Esophagus (tissue), 2 donors: ENCODE measurements at regions not wholly inside any gene's neighbourhood (a gene's known extent, or its start where the extent isn't known, plus 50 kb on each side); places are given as distances from the start of the nearest gene placed in this dataset.
A peak's percentile ranks its signal among the peaks of the same experiment; 100 is the strongest.

Source experiments
- H3K27ac ChIP-seq, 2 donors: one replicate each; pipeline ENCODE4 v1.5.1; 2013; ENCODE audit warnings: low read depth in 2 of 2, mild to moderate bottlenecking in 2 of 2, inconsistent platforms in 1 of 2, low read length in 1 of 2, moderate library complexity in 1 of 2
- H3K27me3 ChIP-seq, 2 donors: one replicate each; pipeline ENCODE4 v1.6.1; 2013; ENCODE audit warnings: low read length in 2 of 2, control low read depth in 1 of 2, mild to moderate bottlenecking in 1 of 2; ENCODE audit not compliant: insufficient read depth in 2 of 2, control insufficient read depth in 1 of 2
- H3K36me3 ChIP-seq, 2 donors: one replicate each; pipeline ENCODE4 v1.6.1; 2013; ENCODE audit warnings: low read length in 1 of 2; ENCODE audit not compliant: control insufficient read depth in 2 of 2, insufficient read depth in 2 of 2
- H3K4me1 ChIP-seq, 2 donors: one replicate each; pipeline ENCODE4 v1.6.1; 2013; ENCODE audit warnings: low read length in 1 of 2; ENCODE audit not compliant: control insufficient read depth in 2 of 2, insufficient read depth in 2 of 2
- H3K4me3 ChIP-seq, 2 donors: one replicate each; pipeline ENCODE4 v1.5.1; 2013; ENCODE audit warnings: low read length in 2 of 2, mild to moderate bottlenecking in 2 of 2, low read depth in 1 of 2, moderate library complexity in 1 of 2
- H3K9me3 ChIP-seq, 2 donors: one replicate each; pipeline ENCODE4 v1.6.1; 2013; ENCODE audit warnings: mild to moderate bottlenecking in 2 of 2, low read depth in 1 of 2, low read length in 1 of 2, moderate library complexity in 1 of 2; ENCODE audit not compliant: control insufficient read depth in 2 of 2, insufficient read depth in 1 of 2
- whole genome bisulfite sequencing, 2 donors: extraction: QIAGEN DNeasy Blood & Tissue Kit; methylation state at CpG; one replicate each; pipeline ENCODE4 v1.1.7; 2013; 5-methylcytosine and 5-hydroxymethylcytosine counted together
- donor health status: healthy with polysubstance abuse.
- donor health status: Bipolar disorder and iron deficiency.

DNA sequence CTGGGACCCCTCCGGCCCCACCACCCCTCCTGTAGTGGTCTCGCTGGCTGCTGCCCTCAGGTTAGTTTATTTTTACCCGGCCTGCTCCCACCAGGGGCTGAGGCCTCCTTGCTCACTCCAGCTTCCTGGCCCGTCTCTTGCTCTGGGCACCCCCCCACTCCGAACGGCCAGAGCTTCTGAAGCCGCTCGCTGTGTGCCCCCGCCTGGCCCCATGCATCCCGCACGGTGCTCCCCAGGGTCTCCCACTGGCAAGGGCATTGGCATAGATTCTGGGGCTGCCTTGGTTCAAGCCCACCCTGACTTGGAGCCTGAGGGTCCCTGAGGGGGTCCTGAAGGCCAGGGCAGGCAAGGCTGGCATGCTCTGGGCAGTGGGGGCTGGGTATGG, 186.4 kb downstream of the SEC14L1 start:
- 88 to 89% methylated on average over 11 of the region's 11 CpGs for WGBS, 2 donors
- Histone ChIP-seq H3K9me3 (no peaks in the 10 kb centered on the region), H3K27me3 (no peaks in the 10 kb centered on the region), H3K27ac (peak overlapping the region in 1 of 2 donors; percentile 25), H3K4me1 (peaks cover 9 to 36% of the 10 kb centered on the region in 2 donors), H3K36me3 (peaks cover 0 to 2% of the 10 kb centered on the region in 2 donors), H3K4me3 (no peak overlapping the region)

DNA sequence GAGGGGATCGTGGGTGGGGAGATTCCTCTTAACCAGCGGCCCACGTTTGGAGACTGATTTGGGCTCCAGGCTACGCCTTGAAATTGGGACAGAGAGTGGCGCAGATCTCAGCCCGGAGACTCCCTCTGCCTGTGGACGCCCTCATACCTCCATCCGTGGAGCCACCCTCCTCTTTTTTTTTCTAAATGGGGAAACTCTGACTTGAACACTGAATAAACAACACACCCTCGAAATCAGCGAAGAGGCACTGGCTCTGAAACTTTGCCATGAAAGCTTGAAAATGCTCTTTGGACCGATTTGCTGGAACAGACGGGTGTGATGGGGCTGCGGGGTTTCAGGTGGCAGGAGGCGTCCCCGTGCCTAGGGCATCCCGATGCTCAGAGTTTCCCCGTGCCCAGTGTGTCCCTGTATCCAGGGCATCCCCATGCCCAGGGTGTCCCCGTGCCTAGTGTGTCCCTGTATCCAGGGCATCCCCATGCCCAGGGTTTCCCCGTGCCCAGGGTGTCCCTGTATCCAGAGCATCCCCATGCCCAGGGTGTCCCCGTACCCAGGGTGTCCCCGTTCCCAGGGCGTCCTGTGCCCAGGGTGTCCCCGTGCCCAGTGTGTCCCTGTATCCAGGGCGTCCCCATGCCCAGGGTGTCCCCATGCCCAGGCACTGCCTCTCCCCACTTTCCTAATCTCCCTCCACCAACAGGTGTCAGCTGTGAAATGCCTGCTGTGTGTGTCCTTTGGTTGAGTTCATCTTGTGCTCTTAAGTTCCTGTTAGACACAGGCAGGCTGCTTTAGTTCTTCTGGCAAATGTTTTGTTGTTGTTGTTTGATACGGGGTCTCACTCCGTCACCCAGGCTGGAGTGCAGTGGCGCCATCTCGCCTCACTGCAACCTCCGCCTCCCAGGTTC, 187.0 kb downstream of the SEC14L1 start:
- 69 to 78% methylated on average over 29 of the region's 29 CpGs for WGBS, 2 donors
- peak overlapping the region in 1 of 2 donors; percentile 19 for H3K27ac ChIP-seq
- H3K9me3 ChIP-seq, result no peaks in the 10 kb centered on the region
- H3K27me3 ChIP-seq, result no peaks in the 10 kb centered on the region
- peaks cover 0 to 2% of the 10 kb centered on the region in 2 donors for H3K36me3 ChIP-seq
- H3K4me1 ChIP-seq, result peaks cover 9 to 31% of the 10 kb centered on the region in 2 donors
- no peak overlapping the region for H3K4me3 ChIP-seq

DNA sequence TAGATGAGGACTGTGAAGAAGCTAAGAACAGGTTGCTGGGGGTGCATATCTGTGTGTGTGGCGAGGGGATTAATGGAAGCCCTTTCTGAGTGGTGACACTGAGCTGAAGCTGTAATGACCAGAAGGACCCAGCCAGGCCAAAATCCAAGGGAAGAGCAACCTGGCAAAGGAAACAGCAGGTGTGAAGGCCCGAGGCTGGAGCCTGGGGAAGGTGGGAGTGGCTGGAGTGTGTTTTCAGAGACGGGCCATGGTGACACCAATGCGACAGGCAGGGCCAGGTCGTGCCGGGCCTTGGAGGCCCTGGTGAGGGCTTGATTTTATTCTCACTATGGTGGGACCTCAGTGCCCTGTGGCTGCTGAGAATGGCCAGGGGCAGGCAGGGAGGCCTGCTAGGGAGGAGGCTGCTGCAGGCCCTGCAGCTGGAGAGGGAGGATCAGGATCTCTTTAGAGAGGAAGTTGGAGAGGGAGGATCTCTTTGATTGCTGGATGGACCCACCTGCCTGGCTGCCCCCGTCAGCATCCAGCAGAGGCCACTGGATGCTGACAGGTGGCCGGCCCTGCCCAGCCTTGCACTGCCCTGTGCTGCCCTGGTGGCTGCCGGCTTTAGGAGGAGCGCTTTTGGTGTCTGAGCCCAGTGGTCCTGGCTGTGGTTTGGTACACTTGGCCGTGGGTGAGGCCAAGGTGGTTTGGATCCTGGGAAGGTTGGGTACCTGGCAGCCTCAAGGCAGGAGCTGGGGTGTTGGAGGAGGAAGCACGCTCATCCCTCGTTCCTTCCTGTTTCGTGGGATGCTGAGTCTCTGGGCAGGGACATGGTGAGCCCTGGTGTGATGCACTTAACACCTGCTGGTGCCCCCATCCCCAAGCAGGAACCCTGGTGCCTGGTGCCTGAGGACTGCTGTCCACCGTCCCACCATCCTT, 188.3 kb downstream of the SEC14L1 start:
- H3K9me3 ChIP-seq, result no peaks in the 10 kb centered on the region
- peaks cover 0 to 2% of the 10 kb centered on the region in 2 donors for H3K36me3 ChIP-seq
- peaks cover 2 to 20% of the 10 kb centered on the region in 2 donors for H3K4me1 ChIP-seq
- no peak overlapping the region for H3K27ac ChIP-seq
- no peak overlapping the region for H3K4me3 ChIP-seq
- H3K27me3 ChIP-seq, result no peaks in the 10 kb centered on the region
- 69 to 76% methylated on average over 15 of the region's 15 CpGs for WGBS, 2 donors

DNA sequence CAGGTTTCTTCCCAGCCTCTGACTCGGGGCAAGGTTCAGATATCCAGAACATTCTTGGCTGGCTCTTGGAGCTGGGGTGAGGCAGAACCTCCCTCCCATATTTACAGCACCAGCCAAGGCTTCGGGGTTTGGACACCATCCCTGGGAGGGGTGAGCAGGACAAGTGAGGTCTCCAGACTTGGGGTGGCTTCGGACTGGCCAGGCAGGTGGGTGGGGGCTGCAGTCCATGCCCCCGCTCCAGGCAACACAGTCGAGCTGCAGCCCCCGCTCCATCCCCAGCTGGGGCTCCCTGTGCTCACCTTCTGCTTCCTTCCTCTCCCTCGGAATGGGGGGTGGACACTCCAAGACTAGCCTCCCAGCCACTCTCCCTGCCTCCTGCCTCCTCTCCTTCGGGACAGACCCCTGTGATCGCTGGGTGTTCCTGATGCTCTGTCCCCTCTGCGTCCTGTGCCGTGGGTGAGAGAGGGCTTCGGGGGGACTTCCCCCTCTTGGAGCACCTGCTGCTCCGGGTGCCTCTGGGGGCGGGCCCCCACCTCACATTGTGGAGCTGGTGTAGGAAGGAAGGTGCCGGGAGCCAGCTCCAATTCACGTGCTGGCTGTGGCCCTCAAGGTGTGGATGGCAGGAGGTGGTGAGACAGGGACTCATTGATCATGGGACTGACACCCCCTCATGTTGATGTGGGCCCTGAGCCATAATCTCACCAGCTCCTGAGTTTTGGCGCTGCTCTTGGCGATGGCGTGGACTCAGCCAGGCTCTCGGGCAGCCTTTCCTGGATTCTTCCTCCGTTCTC, 189.2 kb downstream of the SEC14L1 start:
- Histone ChIP-seq H3K9me3 (no peaks in the 10 kb centered on the region), H3K27ac (no peak overlapping the region), H3K4me3 (no peak overlapping the region), H3K4me1 (peaks cover 2 to 17% of the 10 kb centered on the region in 2 donors), H3K27me3 (no peaks in the 10 kb centered on the region), H3K36me3 (peaks cover 0 to 2% of the 10 kb centered on the region in 2 donors)
- 75 to 80% methylated on average over 21 of the region's 21 CpGs for WGBS, 2 donors

DNA sequence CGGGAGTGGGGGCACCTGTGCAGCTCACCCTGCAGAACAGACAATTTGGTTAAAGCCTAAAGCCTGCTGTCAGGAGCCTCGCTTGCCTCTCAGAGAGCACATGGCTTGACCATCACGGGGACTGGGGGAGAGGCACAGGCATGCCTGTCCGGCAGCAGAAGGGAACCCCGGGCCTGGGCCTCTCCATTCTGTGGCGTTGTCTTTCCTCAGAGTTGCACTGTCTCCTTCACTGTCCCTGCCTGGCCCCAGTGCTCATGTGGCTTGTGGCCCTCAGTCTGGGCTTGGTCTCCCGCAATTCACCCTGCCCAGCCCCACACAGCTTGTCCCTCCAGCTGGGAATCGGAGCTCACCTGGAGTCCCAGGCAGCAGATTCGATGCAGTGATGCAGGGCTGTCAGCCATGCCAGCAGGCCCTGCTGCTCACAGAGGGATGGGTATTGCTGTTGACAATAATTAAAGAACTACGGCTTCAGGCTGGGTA, 189.9 kb downstream of the SEC14L1 start:
- H3K27ac ChIP-seq, result no peak overlapping the region
- WGBS, 2 donors, result 81 to 83% methylated on average over 10 of the region's 10 CpGs
- no peaks in the 10 kb centered on the region for H3K9me3 ChIP-seq
- H3K36me3 ChIP-seq, result peaks cover 0 to 2% of the 10 kb centered on the region in 2 donors
- H3K4me1 ChIP-seq, result peaks cover 2 to 12% of the 10 kb centered on the region in 2 donors
- no peaks in the 10 kb centered on the region for H3K27me3 ChIP-seq
- H3K4me3 ChIP-seq, result no peak overlapping the region

DNA sequence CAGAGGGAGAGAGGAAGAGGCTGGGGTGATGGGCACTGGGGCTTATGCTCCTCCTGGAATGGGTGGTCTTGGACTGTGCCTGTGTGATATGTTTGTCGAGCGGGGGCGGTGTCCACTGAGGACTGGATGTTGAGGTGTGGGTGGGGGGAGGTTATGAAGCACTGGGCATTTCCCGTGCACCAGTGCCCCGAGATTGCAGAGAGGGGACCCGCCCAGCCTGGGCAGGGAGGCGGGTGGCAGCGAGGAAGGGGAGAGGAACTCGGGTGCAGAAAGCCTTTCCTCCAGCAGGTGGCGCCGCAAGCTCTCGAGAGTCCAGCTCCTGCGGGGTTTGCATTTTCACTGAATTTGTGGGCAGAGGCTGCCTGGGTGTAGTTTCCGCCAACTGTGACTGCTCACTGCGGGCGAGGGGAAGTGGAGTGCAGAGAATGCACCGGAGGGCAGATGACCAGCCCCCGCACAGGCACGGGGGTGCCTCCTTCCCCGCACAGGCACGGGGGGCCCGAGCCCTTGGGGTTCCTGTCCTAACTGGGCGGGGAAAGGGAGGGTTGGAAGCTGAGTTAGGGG, 190.6 kb downstream of the SEC14L1 start:
- 11 to 12% methylated on average over 23 of the region's 23 CpGs for WGBS, 2 donors
- H3K9me3 ChIP-seq, result no peaks in the 10 kb centered on the region
- peaks cover 2 to 8% of the 10 kb centered on the region in 2 donors for H3K4me1 ChIP-seq
- peak overlapping the region in 1 of 2 donors; percentile 6 for H3K4me3 ChIP-seq
- no peaks in the 10 kb centered on the region for H3K27me3 ChIP-seq
- H3K36me3 ChIP-seq, result peaks cover 0 to 2% of the 10 kb centered on the region in 2 donors
- peak overlapping the region; percentile 44 to 53 for H3K27ac ChIP-seq

DNA sequence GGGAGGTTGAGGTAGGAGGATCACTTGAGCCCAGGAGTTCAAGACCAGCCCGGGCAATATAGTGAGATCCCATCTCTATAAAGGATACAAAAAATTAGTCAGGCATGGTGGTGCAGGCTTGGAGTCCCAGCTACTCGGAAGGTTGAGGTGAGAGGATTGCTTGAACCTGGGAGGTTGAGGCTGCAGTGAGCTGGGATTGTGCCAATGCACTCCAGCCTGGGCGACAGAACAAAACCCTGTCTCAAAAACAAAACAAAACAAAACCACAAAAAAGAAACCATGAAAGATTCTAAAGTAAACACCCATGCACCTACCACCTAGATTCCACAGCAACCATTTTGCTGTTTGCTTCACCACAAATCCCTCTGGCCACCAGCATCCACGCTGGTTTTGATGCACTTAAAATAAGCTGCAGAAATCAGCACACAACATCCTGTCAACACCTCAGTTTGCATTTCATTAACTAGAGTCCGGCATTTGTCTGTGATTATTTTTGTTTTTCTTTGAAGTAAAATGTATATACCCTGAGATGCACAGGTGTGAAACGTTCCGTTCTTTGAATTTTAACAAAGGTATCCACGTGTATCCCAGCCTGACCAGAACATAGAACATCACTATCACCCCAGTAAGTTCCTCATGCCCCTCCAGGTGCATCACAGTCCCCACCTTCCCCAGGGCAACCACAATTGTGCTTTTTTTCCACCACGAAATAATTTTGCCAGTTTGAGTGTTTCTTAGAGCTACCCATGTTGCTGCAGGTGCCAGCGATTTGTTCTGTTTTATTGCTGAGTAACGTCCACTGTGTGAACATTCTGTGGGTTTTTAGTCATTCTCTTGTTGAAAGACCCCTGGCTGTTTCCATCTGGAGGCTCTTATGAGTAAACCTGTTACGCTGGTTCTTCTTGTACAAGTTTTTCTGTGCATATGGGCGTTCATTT, 191.5 kb downstream of the SEC14L1 start:
- Histone ChIP-seq H3K27ac (peak overlapping the region; percentile 44 to 73), H3K36me3 (peaks cover 0 to 2% of the 10 kb centered on the region in 2 donors)

DNA sequence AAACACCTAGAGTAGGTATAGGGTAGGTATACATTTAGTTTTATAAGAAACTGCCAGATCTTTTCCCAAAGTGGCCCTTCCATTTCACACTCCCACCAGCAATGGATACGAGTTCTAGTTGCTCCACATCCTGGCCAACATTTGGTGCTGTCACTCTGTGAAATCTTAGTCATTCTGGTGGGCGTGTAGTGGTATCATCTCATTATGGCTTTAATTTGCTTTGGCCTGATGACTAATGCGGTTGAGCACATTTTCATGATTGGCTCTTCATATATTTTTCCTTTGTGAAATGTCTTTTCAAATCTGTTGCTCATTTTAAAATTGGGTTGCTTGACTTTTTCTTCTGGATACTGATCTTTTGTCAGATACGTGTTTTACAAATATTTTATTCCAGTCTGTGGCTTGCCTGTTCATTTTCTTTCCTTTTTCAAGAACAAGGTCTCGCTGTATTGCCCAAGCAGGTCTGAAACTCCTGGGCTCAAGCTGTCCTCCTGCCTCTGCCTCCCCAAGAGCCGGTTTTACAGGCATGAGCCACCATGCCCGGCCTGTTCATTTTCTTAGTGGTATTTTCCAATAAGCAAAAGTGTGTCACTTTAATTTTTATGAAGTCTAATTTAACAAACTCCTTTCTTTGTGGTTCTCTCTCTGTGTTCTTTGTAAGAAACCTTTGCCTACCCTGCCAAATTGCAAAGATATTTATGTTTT, 192.4 kb downstream of the SEC14L1 start:
- Histone ChIP-seq H3K27me3 (no peaks in the 10 kb centered on the region), H3K27ac (peak overlapping the region; percentile 31 to 73), H3K36me3 (no peaks in the 10 kb centered on the region), H3K4me1 (peaks cover 2 to 8% of the 10 kb centered on the region in 2 donors), H3K9me3 (no peaks in the 10 kb centered on the region), H3K4me3 (no peak overlapping the region)
- 49 to 63% methylated on average over 7 of the region's 7 CpGs for WGBS, 2 donors

More for the DNA sequence above, 191.5 kb downstream of the SEC14L1 start:
- Histone ChIP-seq H3K27me3 (no peaks in the 10 kb centered on the region), H3K4me3 (no peak overlapping the region), H3K9me3 (no peaks in the 10 kb centered on the region), H3K4me1 (peaks cover 2 to 8% of the 10 kb centered on the region in 2 donors)
- 62 to 66% methylated on average over 13 of the region's 13 CpGs for WGBS, 2 donors
